ENCODE measurements at regions not wholly inside any gene's neighbourhood (a gene's known extent, or its start where the extent isn't known, plus 50 kb on each side); places are given as distances from the start of the nearest gene placed in this dataset.

GRCh38 chr13:68051910-68052309 lies 821.8 kb upstream of the PCDH9 start:
- FAIRE-seq (no peak), DNase-seq (ENCODE audit: low read depth) (no peak)
- H3K4me1 Mint-ChIP-seq (ENCODE audit: low read depth, unreplicated experiment): no peaks in the 10 kb centered on the region
- no peak overlapping the region for H3K4me3 Mint-ChIP-seq (ENCODE audit: unreplicated experiment)
- H3K79me2 ChIP-seq (ENCODE audit: insufficient read depth, low read length): no peaks in the 10 kb centered on the region
- H3K9me3 ChIP-seq (ENCODE audit: insufficient read depth, low read depth, low read length): no peaks in the 10 kb centered on the region
- H3K4me3 ChIP-seq (ENCODE audit: insufficient read depth, low read depth, low read length): no peak overlapping the region
- no peak overlapping the region for H3K4me2 ChIP-seq (ENCODE audit: low read length)
- no peak overlapping the region for H3K27ac Mint-ChIP-seq (ENCODE audit: unreplicated experiment)
- no peak overlapping the region for H2AFZ ChIP-seq (ENCODE audit: low read depth, low read length)
- H3K27ac ChIP-seq (ENCODE audit: low read depth, low read length): no peak overlapping the region
- H3K36me3 Mint-ChIP-seq (ENCODE audit: low read depth, unreplicated experiment): no peaks in the 10 kb centered on the region
- H3K4me1 ChIP-seq (ENCODE audit: insufficient read depth, low read length): no peaks in the 10 kb centered on the region
- no peaks in the 10 kb centered on the region for H4K20me1 ChIP-seq (ENCODE audit: insufficient read depth, low read length)
- H3K36me3 ChIP-seq (ENCODE audit: insufficient read depth, low read length): no peaks in the 10 kb centered on the region
- H3K9ac ChIP-seq (ENCODE audit: low read length): no peak overlapping the region
- no peaks in the 10 kb centered on the region for H3K27me3 ChIP-seq (ENCODE audit: insufficient read depth, low read length)
- no peak for TF ChIP-seq EZH2 (IDR thresholded peaks at IDR 0.05; ENCODE audit: insufficient read depth, low read length)
- no peak for TF ChIP-seq CTCF (IDR thresholded peaks at IDR 0.05; ENCODE audit: insufficient read depth, low read depth, low read length)
- H3K27me3 Mint-ChIP-seq (ENCODE audit: low read depth, unreplicated experiment): no peaks in the 10 kb centered on the region
- peaks cover 6% of the 10 kb centered on the region for H3K9me3 Mint-ChIP-seq (ENCODE audit: unreplicated experiment)

- Histone ChIP-seq H3K79me2 (ENCODE audit: insufficient read depth, low read length) (no peaks in the 10 kb centered on the region), H3K9ac (ENCODE audit: low read length) (no peak overlapping the region), H3K4me3 (ENCODE audit: insufficient read depth, low read depth, low read length) (no peak overlapping the region), H3K4me1 (ENCODE audit: insufficient read depth, low read length) (no peaks in the 10 kb centered on the region), H4K20me1 (ENCODE audit: insufficient read depth, low read length) (no peaks in the 10 kb centered on the region), H3K27ac (ENCODE audit: low read depth, low read length) (no peak overlapping the region), H3K4me2 (ENCODE audit: low read length) (no peak overlapping the region), H3K27me3 (ENCODE audit: insufficient read depth, low read length) (no peaks in the 10 kb centered on the region), H3K9me3 (ENCODE audit: insufficient read depth, low read depth, low read length) (no peaks in the 10 kb centered on the region), H3K36me3 (ENCODE audit: insufficient read depth, low read length) (no peaks in the 10 kb centered on the region), H2AFZ (ENCODE audit: low read depth, low read length) (no peak overlapping the region)
- no peak overlapping the region for H3K4me3 Mint-ChIP-seq (ENCODE audit: unreplicated experiment)
- no peak overlapping the region for H3K27ac Mint-ChIP-seq (ENCODE audit: unreplicated experiment)
- TF ChIP-seq EZH2 (IDR thresholded peaks at IDR 0.05; ENCODE audit: insufficient read depth, low read length) (no peak), CTCF (IDR thresholded peaks at IDR 0.05; ENCODE audit: insufficient read depth, low read depth, low read length) (no peak)
- H3K9me3 Mint-ChIP-seq (ENCODE audit: unreplicated experiment): no peaks in the 10 kb centered on the region
- no peaks in the 10 kb centered on the region for H3K36me3 Mint-ChIP-seq (ENCODE audit: low read depth, unreplicated experiment)
- FAIRE-seq (no peak), DNase-seq (ENCODE audit: low read depth) (no peak)
- no peaks in the 10 kb centered on the region for H3K27me3 Mint-ChIP-seq (ENCODE audit: low read depth, unreplicated experiment)
- H3K4me1 Mint-ChIP-seq (ENCODE audit: low read depth, unreplicated experiment): no peaks in the 10 kb centered on the region
Measured at GRCh38 chr13:68050761-68051160, 820.6 kb upstream of the PCDH9 start.

- Histone ChIP-seq H3K4me2 (ENCODE audit: low read length) (no peak overlapping the region), H3K79me2 (ENCODE audit: insufficient read depth, low read length) (no peaks in the 10 kb centered on the region), H3K36me3 (ENCODE audit: insufficient read depth, low read length) (no peaks in the 10 kb centered on the region), H3K27ac (ENCODE audit: low read depth, low read length) (no peak overlapping the region), H3K4me1 (ENCODE audit: insufficient read depth, low read length) (no peaks in the 10 kb centered on the region), H3K9me3 (ENCODE audit: insufficient read depth, low read depth, low read length) (no peaks in the 10 kb centered on the region), H2AFZ (ENCODE audit: low read depth, low read length) (no peak overlapping the region), H3K4me3 (ENCODE audit: insufficient read depth, low read depth, low read length) (no peak overlapping the region), H3K9ac (ENCODE audit: low read length) (no peak overlapping the region), H3K27me3 (ENCODE audit: insufficient read depth, low read length) (no peaks in the 10 kb centered on the region), H4K20me1 (ENCODE audit: insufficient read depth, low read length) (no peaks in the 10 kb centered on the region)
- DNase-seq (ENCODE audit: low read depth): no peak
- Mint-ChIP-seq H3K9me3 (ENCODE audit: unreplicated experiment) (no peaks in the 10 kb centered on the region), H3K4me3 (ENCODE audit: unreplicated experiment) (no peak overlapping the region), H3K27ac (ENCODE audit: unreplicated experiment) (no peak overlapping the region), H3K36me3 (ENCODE audit: low read depth, unreplicated experiment) (no peaks in the 10 kb centered on the region), H3K27me3 (ENCODE audit: low read depth, unreplicated experiment) (no peaks in the 10 kb centered on the region), H3K4me1 (ENCODE audit: low read depth, unreplicated experiment) (no peaks in the 10 kb centered on the region)
- FAIRE-seq: no peak
- no peak for TF ChIP-seq EZH2 (IDR thresholded peaks at IDR 0.05; ENCODE audit: insufficient read depth, low read length)
- no peak for TF ChIP-seq CTCF (IDR thresholded peaks at IDR 0.05; ENCODE audit: insufficient read depth, low read depth, low read length)
Measured at GRCh38 chr13:68048802-68049359, 818.7 kb upstream of the PCDH9 start.
